ENCODE measurements at regions not wholly inside any gene's neighbourhood (a gene's known extent, or its start where the extent isn't known, plus 50 kb on each side); places are given as distances from the start of the nearest gene placed in this dataset.

- intact Hi-C loops (cut with DNase I): no loop called here
- H3K27ac ChIP-seq: no peak overlapping the region
These were observed 146.3 kb upstream of the FOXF1 start for GRCh38 chr16:86363836-86364618.

DNA sequence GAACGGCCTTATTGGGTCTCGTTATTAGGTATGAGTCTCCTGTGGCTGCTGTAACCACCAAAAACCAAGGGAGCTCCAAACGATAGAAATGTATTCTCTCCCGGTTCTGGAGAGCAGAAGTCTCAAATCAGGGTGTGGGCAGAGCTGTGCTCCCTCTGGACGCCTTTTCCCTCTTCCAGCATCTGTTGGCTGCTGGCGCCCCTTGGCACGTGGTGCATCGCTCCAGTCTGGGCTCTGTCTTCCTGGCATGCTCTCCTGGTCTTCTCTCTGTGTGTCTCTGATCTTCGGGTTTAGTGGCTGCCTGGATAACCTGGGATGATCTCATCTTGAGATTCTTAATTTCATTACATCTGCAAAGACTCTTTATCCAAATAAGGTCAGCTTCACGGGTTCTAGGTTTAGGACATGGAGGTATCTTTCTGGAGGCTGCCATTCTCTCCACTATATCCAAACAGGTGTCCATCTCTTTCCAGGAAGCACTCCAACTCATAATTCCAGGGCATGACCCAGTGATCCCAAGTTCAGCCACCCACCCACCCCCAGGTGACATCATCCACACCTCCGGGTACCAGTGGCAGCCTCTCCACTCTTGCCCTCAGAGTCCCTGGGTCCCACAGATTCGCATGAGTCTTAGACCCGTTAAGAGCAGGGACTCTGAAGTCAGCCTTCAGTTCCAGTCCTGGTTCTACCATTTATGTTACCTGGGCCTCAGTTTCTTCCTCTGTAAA, 145.5 kb upstream of the FOXF1 start:
- Histone ChIP-seq H3K36me3 (no peaks in the 10 kb centered on the region), H3K9me3 (no peaks in the 10 kb centered on the region), H3K4me3 (no peak overlapping the region), H3K27me3 (peaks cover 0 to 9% (median 2%) of the 10 kb centered on the region in 4 donors), H3K4me1 (no peaks in the 10 kb centered on the region), H3K27ac (no peak overlapping the region)
- intact Hi-C loops (cut with DNase I): no loop called here
- FAIRE-seq: no peak
- ATAC-seq: no peak
- DNase-seq: no peak
- 62 to 73% methylated on average over 13 of the region's 13 CpGs for WGBS, 2 donors
- TF ChIP-seq, protein P1, sequence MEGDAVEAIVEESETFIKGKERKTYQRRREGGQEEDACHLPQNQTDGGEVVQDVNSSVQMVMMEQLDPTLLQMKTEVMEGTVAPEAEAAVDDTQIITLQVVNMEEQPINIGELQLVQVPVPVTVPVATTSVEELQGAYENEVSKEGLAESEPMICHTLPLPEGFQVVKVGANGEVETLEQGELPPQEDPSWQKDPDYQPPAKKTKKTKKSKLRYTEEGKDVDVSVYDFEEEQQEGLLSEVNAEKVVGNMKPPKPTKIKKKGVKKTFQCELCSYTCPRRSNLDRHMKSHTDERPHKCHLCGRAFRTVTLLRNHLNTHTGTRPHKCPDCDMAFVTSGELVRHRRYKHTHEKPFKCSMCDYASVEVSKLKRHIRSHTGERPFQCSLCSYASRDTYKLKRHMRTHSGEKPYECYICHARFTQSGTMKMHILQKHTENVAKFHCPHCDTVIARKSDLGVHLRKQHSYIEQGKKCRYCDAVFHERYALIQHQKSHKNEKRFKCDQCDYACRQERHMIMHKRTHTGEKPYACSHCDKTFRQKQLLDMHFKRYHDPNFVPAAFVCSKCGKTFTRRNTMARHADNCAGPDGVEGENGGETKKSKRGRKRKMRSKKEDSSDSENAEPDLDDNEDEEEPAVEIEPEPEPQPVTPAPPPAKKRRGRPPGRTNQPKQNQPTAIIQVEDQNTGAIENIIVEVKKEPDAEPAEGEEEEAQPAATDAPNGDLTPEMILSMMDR (IDR thresholded peaks at IDR 0.05): no peak

More at GRCh38 chr16:86363836-86364618, 146.3 kb upstream of the FOXF1 start:
- DNase-seq (no peak), FAIRE-seq (no peak), ATAC-seq (no peak)
- 33 to 39% methylated on average over 13 of the region's 13 CpGs for WGBS, 2 donors
- no peak overlapping the region for H3K4me3 ChIP-seq
- H3K36me3 ChIP-seq: no peaks in the 10 kb centered on the region
- H3K4me1 ChIP-seq: no peaks in the 10 kb centered on the region
- H3K27me3 ChIP-seq: peaks cover 0 to 9% (median 2%) of the 10 kb centered on the region in 4 donors
- TF ChIP-seq, protein P1 (IDR thresholded peaks at IDR 0.05): no peak
- no peaks in the 10 kb centered on the region for H3K9me3 ChIP-seq

- FAIRE-seq (no peak), ATAC-seq (no peak), DNase-seq (no peak)
- H3K4me3 ChIP-seq: no peak overlapping the region
- no peak overlapping the region for H3K27ac ChIP-seq
- TF ChIP-seq, protein P1 (IDR thresholded peaks at IDR 0.05): no peak
- H3K9me3 ChIP-seq: no peaks in the 10 kb centered on the region
- H3K36me3 ChIP-seq: no peaks in the 10 kb centered on the region
- H3K27me3 ChIP-seq: peaks cover 0 to 9% (median 2%) of the 10 kb centered on the region in 4 donors
- no peaks in the 10 kb centered on the region for H3K4me1 ChIP-seq
- intact Hi-C loops (cut with DNase I): no loop called here
- WGBS, 2 donors: 67 to 70% methylated on average over 19 of the region's 19 CpGs
These were observed 144.6 kb upstream of the FOXF1 start for GRCh38 chr16:86365513-86366273.

DNA sequence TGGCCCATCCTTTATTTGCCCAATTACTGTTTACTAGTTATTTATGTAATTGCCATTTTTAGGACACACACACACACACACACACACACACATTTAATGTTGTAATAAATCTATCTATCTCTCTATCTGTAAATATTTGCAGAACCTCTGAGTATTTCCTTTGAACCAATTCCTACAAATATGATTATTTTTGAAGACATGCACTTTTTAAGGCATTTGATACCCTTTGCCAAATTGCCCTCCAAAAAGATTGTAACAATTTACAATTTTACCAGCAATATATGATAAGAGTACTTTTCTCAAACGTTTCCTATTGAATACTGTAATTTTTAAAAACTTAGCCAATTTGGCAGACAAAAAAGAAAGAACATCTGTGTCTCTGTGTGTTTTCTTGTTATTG, 143.8 kb upstream of the FOXF1 start:
- Histone ChIP-seq H3K4me3 (no peak overlapping the region), H3K9me3 (no peaks in the 10 kb centered on the region), H3K27me3 (peaks cover 0 to 3% (median 1%) of the 10 kb centered on the region in 4 donors), H3K27ac (no peak overlapping the region), H3K36me3 (no peaks in the 10 kb centered on the region), H3K4me1 (no peaks in the 10 kb centered on the region)
- FAIRE-seq: no peak
- no peak for ATAC-seq
- no peak for DNase-seq
- TF ChIP-seq, protein P1 (IDR thresholded peaks at IDR 0.05): no peak
- intact Hi-C loops (cut with DNase I): no loop called here
- 8 to 13% methylated on average over 1 of the region's 1 CpG for WGBS, 2 donors

Measured in pancreas (tissue), 10 donors.